ENCODE measurements at regions not wholly inside any gene's neighbourhood (a gene's known extent, or its start where the extent isn't known, plus 50 kb on each side); places are given as distances from the start of the nearest gene placed in this dataset.
A peak's percentile ranks its signal among the peaks of the same experiment; 100 is the strongest.

- no peak for TF ChIP-seq CTCF (conservative IDR thresholded peaks at IDR 0.05)
- no peak for DNase-seq (ENCODE audit: low read depth, low spot score)
- H3K27ac Mint-ChIP-seq (ENCODE audit: unreplicated experiment), result no peak overlapping the region
- H3K27me3 Mint-ChIP-seq (ENCODE audit: low read depth), result no peaks in the 10 kb centered on the region
- no peaks in the 10 kb centered on the region for H3K36me3 Mint-ChIP-seq (ENCODE audit: low read depth)
- H3K9me3 Mint-ChIP-seq, result no peaks in the 10 kb centered on the region
- no peak overlapping the region for H3K4me3 Mint-ChIP-seq
- H3K4me1 Mint-ChIP-seq, result no peaks in the 10 kb centered on the region
Measured at GRCh38 chr13:54637366-54637765, 1608.8 kb downstream of the OLFM4 start.

GRCh38 chr13:54640719-54641118 is 1612.1 kb downstream of the OLFM4 start:
- Mint-ChIP-seq H3K27me3 (ENCODE audit: low read depth) (no peaks in the 10 kb centered on the region), H3K36me3 (ENCODE audit: low read depth) (no peaks in the 10 kb centered on the region), H3K27ac (ENCODE audit: unreplicated experiment) (peak overlapping the region; percentile 70), H3K4me3 (no peak overlapping the region), H3K9me3 (no peaks in the 10 kb centered on the region), H3K4me1 (no peaks in the 10 kb centered on the region)
- TF ChIP-seq CTCF (conservative IDR thresholded peaks at IDR 0.05), result no peak
- no peak for DNase-seq (ENCODE audit: low read depth, low spot score)

- no peak for TF ChIP-seq CTCF (conservative IDR thresholded peaks at IDR 0.05)
- Mint-ChIP-seq H3K27ac (ENCODE audit: unreplicated experiment) (no peak overlapping the region), H3K36me3 (ENCODE audit: low read depth) (no peaks in the 10 kb centered on the region), H3K4me1 (no peaks in the 10 kb centered on the region), H3K9me3 (no peaks in the 10 kb centered on the region), H3K4me3 (no peak overlapping the region), H3K27me3 (ENCODE audit: low read depth) (no peaks in the 10 kb centered on the region)
- no peak for DNase-seq (ENCODE audit: low read depth, low spot score)
Measured at GRCh38 chr13:54643863-54644262, 1615.2 kb downstream of the OLFM4 start.

- Mint-ChIP-seq H3K27me3 (ENCODE audit: low read depth) (no peaks in the 10 kb centered on the region), H3K36me3 (ENCODE audit: low read depth) (no peaks in the 10 kb centered on the region), H3K27ac (ENCODE audit: unreplicated experiment) (no peak overlapping the region), H3K4me1 (no peaks in the 10 kb centered on the region), H3K9me3 (peaks cover 2% of the 10 kb centered on the region), H3K4me3 (no peak overlapping the region)
- no peak for TF ChIP-seq CTCF (conservative IDR thresholded peaks at IDR 0.05)
- DNase-seq (ENCODE audit: low read depth, low spot score), result no peak
Measured at GRCh38 chr13:54647275-54647674, 1618.7 kb downstream of the OLFM4 start.

- DNase-seq (ENCODE audit: low read depth, low spot score), result no peak
- Mint-ChIP-seq H3K27ac (ENCODE audit: unreplicated experiment) (no peak overlapping the region), H3K27me3 (ENCODE audit: low read depth) (no peaks in the 10 kb centered on the region), H3K36me3 (ENCODE audit: low read depth) (no peaks in the 10 kb centered on the region), H3K4me3 (no peak overlapping the region), H3K9me3 (no peaks in the 10 kb centered on the region), H3K4me1 (no peaks in the 10 kb centered on the region)
- TF ChIP-seq CTCF (conservative IDR thresholded peaks at IDR 0.05), result no peak
Measured at GRCh38 chr13:54657588-54657987, 1629.0 kb downstream of the OLFM4 start.

- no peak for TF ChIP-seq CTCF (conservative IDR thresholded peaks at IDR 0.05)
- Mint-ChIP-seq H3K27ac (ENCODE audit: unreplicated experiment) (no peak overlapping the region), H3K4me3 (no peak overlapping the region), H3K27me3 (ENCODE audit: low read depth) (no peaks in the 10 kb centered on the region), H3K4me1 (no peaks in the 10 kb centered on the region), H3K36me3 (ENCODE audit: low read depth) (no peaks in the 10 kb centered on the region), H3K9me3 (peaks cover 2% of the 10 kb centered on the region)
- DNase-seq (ENCODE audit: low read depth, low spot score), result no peak
Measured at GRCh38 chr13:54658771-54659170, 1630.2 kb downstream of the OLFM4 start.

All from neural crest cell (in vitro differentiated cells).